HepG2 (cell line): ENCODE measurements at regions not wholly inside any gene's neighbourhood (a gene's known extent, or its start where the extent isn't known, plus 50 kb on each side); places are given as distances from the start of the nearest gene placed in this dataset.

Experiments used
- ATAC-seq: fragments of 200-7000 bp; cut with Tn5 transposase; 3 replicates; pipeline ENCODE4 v1.9.1; 2020; ENCODE audit warnings: mild to moderate bottlenecking, moderate library complexity
- BruUV-seq: library from RNA; stranded (reverse); fragments of 400-500 nt; replicated peaks from 2 replicates; lab custom pipeline; 2021; lab: Mats Ljungman, UMichigan
- CTCF ChIA-PET: fragments of 300-600 bp; formaldehyde crosslinking; extraction: SDS; loops from one replicate; lab custom pipeline; 2021; ENCODE audit warnings: low total read pairs, inconsistent platforms, low intra/inter-chr PET ratio; lab: Yijun Ruan, JAX
- POLR2A ChIA-PET: fragments of 350-600 bp; sonication (Branson Sonifier 250); formaldehyde crosslinking; loops from one replicate; lab custom pipeline; 2020; ENCODE audit warnings: antibody characterized with exemption, inconsistent platforms; lab: Yijun Ruan, JAX
- DNase-seq: peaks from one replicate; pipeline ENCODE4 v3.0.0-alpha.2; 2015; ENCODE audit warnings: low spot score
- FAIRE-seq: peaks from 3 replicates; lab custom pipeline; 2011; peaks lifted over from hg19 to GRCh38; lab: Jason Lieb, UNC
- H2AFZ ChIP-seq: one replicate; pipeline ENCODE4 v1.6.1; 2011; ENCODE audit warnings: low read length, inconsistent platforms
- H3K27ac ChIP-seq: fragments of 300-600 bp; 3 replicates; pipeline ENCODE4 v1.8.0; 2011; ENCODE audit warnings: mixed run types, mild to moderate bottlenecking, mixed read lengths, low read length, inconsistent platforms; ENCODE audit not compliant: insufficient read depth; ENCODE audit errors: extremely low read length
- H3K27me3 ChIP-seq, 2 experiments: fragments of 200-600 bp in 1 of 2; 2 replicates in 1 of 2; 3 replicates in 1 of 2; pipeline versions ENCODE4 v1.6.0 to v1.8.0; 2011; ENCODE audit warnings: low read length in 2 of 2, mild to moderate bottlenecking in 2 of 2, moderate library complexity in 2 of 2, inconsistent platforms in 1 of 2; ENCODE audit not compliant: insufficient read depth in 2 of 2, control insufficient read depth in 1 of 2
- H3K36me3 ChIP-seq, 2 experiments: fragments of 200-600 bp in 1 of 2; replicated peaks in 1 of 2; 2 replicates in 1 of 2; 3 replicates in 1 of 2; pipeline versions ENCODE4 v1.5.1 to v1.8.0; 2011; ENCODE audit warnings: low read length in 2 of 2, inconsistent platforms in 1 of 2; ENCODE audit not compliant: insufficient read depth in 2 of 2, control insufficient read depth in 1 of 2
- H3K4me1 ChIP-seq: 2 replicates; pipeline ENCODE4 v1.5.1; 2012; ENCODE audit warnings: low read length, inconsistent platforms; ENCODE audit not compliant: insufficient read depth
- H3K4me2 ChIP-seq: 2 replicates; pipeline ENCODE4 v1.6.0; 2011; ENCODE audit warnings: low read depth, low read length, inconsistent platforms
- H3K4me3 ChIP-seq, 3 experiments: fragments of 200-600 bp in 1 of 3; sonication (generic), shearing (Covaris generic) in 1 of 3; replicated peaks in 1 of 3; 2 replicates each; pipeline ENCODE4 v1.5.1; 2011 to 2016; ENCODE audit warnings: low read length in 3 of 3, inconsistent platforms in 2 of 3, low read depth in 2 of 3, mild to moderate bottlenecking in 2 of 3, control low read depth in 1 of 3, mixed read lengths in 1 of 3; ENCODE audit not compliant: insufficient read depth in 1 of 3
- H3K79me2 ChIP-seq: one replicate; pipeline ENCODE4 v1.6.1; 2011; ENCODE audit warnings: low read length, inconsistent platforms; ENCODE audit not compliant: insufficient read depth
- H3K9ac ChIP-seq: 2 replicates; pipeline ENCODE4 v1.6.0; 2011; ENCODE audit warnings: mild to moderate bottlenecking, low read depth, low read length, inconsistent platforms; ENCODE audit not compliant: insufficient read depth
- H3K9me3 ChIP-seq: 2 replicates; pipeline ENCODE4 v1.5.1; 2012; ENCODE audit warnings: mild to moderate bottlenecking, low read length
- H4K20me1 ChIP-seq: 2 replicates; pipeline ENCODE4 v1.6.0; 2011; ENCODE audit warnings: inconsistent platforms, mild to moderate bottlenecking, low read length, moderate library complexity; ENCODE audit not compliant: insufficient read depth
- AGO2 ChIP-seq: fragments of 200-400 bp; formaldehyde crosslinking; optimal IDR thresholded peaks from 2 replicates; pipeline ENCODE3; 2017; ENCODE audit warnings: mild to moderate bottlenecking, low read depth, low read length, moderate library complexity
- CTCF ChIP-seq: sonication (generic); formaldehyde crosslinking; IDR thresholded peaks from 2 replicates; pipeline ENCODE4 v1.5.0; 2020; ENCODE audit warnings: mild to moderate bottlenecking, missing genetic modification reagents, moderate library complexity
- IKZF4 ChIP-seq: sonication (generic); formaldehyde crosslinking; IDR thresholded peaks from 2 replicates; pipeline ENCODE4 v1.5.1; 2020; ENCODE audit warnings: borderline replicate concordance, mild to moderate bottlenecking, low read depth, missing genetic modification reagents; ENCODE audit errors: not compliant biosample characterization
- KDM6A ChIP-seq: IDR thresholded peaks from 2 replicates; pipeline ENCODE4 v1.6.1; 2016; ENCODE audit warnings: low read depth
- MEF2D ChIP-seq: sonication (generic); formaldehyde crosslinking; IDR thresholded peaks from 2 replicates; pipeline ENCODE4 v1.5.1; 2020; ENCODE audit warnings: mild to moderate bottlenecking, missing genetic modification reagents
- MLLT10 ChIP-seq: sonication (generic); formaldehyde crosslinking; IDR thresholded peaks from 2 replicates; pipeline ENCODE4 v1.4.0; 2020; ENCODE audit warnings: missing genetic modification reagents
- PAWR ChIP-seq: sonication (generic); formaldehyde crosslinking; IDR thresholded peaks from 2 replicates; pipeline ENCODE4 v1.4.0; 2020; ENCODE audit warnings: missing genetic modification reagents, mild to moderate bottlenecking, borderline replicate concordance
- RAD21 ChIP-seq: fragments of 450-650 bp; formaldehyde crosslinking; IDR thresholded peaks from 2 replicates; pipeline ENCODE4 v1.5.0; 2020; ENCODE audit warnings: mild to moderate bottlenecking
- SMC3 ChIP-seq: IDR thresholded peaks from 2 replicates; pipeline ENCODE4 v1.6.1; 2011; ENCODE audit warnings: low read length, improper control_type of control experiment
- STAG1 ChIP-seq: sonication (generic); formaldehyde crosslinking; IDR thresholded peaks from 2 replicates; pipeline ENCODE4 v1.4.0; 2020; ENCODE audit warnings: missing genetic modification reagents
- STAT6 ChIP-seq: sonication (generic); formaldehyde crosslinking; IDR thresholded peaks from 2 replicates; pipeline ENCODE4 v1.4.0; 2020; ENCODE audit warnings: missing genetic modification reagents, mild to moderate bottlenecking, borderline replicate concordance
- TOE1 ChIP-seq: sonication (generic); formaldehyde crosslinking; IDR thresholded peaks from 2 replicates; pipeline ENCODE4 v1.4.0; 2020; ENCODE audit warnings: mild to moderate bottlenecking, missing genetic modification reagents
- XRCC5 ChIP-seq: fragments of 200-400 bp; formaldehyde crosslinking; optimal IDR thresholded peaks from 2 replicates; pipeline ENCODE3; 2017; ENCODE audit warnings: mild to moderate bottlenecking, low read length
- WGBS: methylation state at CpG from one replicate; pipeline ENCODE4 v1.1.6; 2017; ENCODE audit warnings: low lambda C conversion rate; 5-methylcytosine and 5-hydroxymethylcytosine counted together
- in situ Hi-C: cut with HindIII; loops from 2 replicates; pipeline ENCODE4 v1.10.0; 2017; ENCODE audit warnings: low pct_unique_long_range_greater_than_20kb; ENCODE audit not compliant: extremely low pct_ligation_motif_present
- intact Hi-C: fragments of 100-400 bp; cut with micrococcal nuclease; formaldehyde crosslinking; loops from one replicate; pipeline ENCODE4 v1.10.0; 2022; ENCODE audit not compliant: unreplicated experiment

GRCh38 chr12:91813701-91814100 is 331.9 kb downstream of the BTG1 start (continued):
- TF ChIP-seq STAT6 (CRISPR knock-in tag) (no peak), MLLT10 (CRISPR knock-in tag) (no peak), XRCC5 (no peak), IKZF4 (CRISPR knock-in tag) (no peak), MEF2D (no peak), PAWR (CRISPR knock-in tag) (no peak)

GRCh38 chr12:91811481-91812287 is 334.0 kb downstream of the BTG1 start:
- FAIRE-seq: peak; percentile 63
- WGBS: 21% methylated on average over 5 of the region's 5 CpGs
- in situ Hi-C loops: loop anchor here (10.0 kb wide), 2 partner anchors 333 to 763 kb away; partner anchors contain the start of gene BTG1
- TF ChIP-seq AGO2: no peak
- TF ChIP-seq SMC3: peak; percentile 87
- TF ChIP-seq KDM6A (CRISPR knock-in tag): no peak
- 0 out of 2 replicates have a peak, but pooled peaks have one; percentile 34 for TF ChIP-seq RAD21 (CRISPR knock-in tag)
- no peak for TF ChIP-seq TOE1 (CRISPR knock-in tag)
- peak; percentile 73 for TF ChIP-seq STAG1 (CRISPR knock-in tag)
- peak; percentile 64 for TF ChIP-seq CTCF

More at GRCh38 chr12:91811481-91812287, 334.0 kb downstream of the BTG1 start:
- H3K27me3 ChIP-seq: no peaks in the 10 kb centered on the region
- H2AFZ ChIP-seq: no peak overlapping the region
- DNase-seq (peak; percentile 42), ATAC-seq (peak; percentile 58)
- ChIA-PET POLR2A (interaction anchor here (0.7 kb wide), 1 partner anchor 332 kb away, joined by 4 read pairs; no protein-coding TSS in a partner anchor), CTCF (interaction anchor here (3.1 kb wide), 1 partner anchor 758 kb away, joined by 21 read pairs; no protein-coding TSS in a partner anchor)
- intact Hi-C loops: loop anchor here (1.0 kb wide), 4 partner anchors 333 to 759 kb away; no protein-coding TSS in a partner anchor
- BruUV-seq: no TSS peak
- H3K4me1 ChIP-seq: no peaks in the 10 kb centered on the region
- no peaks in the 10 kb centered on the region for H3K79me2 ChIP-seq
- no peak overlapping the region for H3K9ac ChIP-seq
- H3K27ac ChIP-seq: no peak overlapping the region
- H3K36me3 ChIP-seq: no peaks in the 10 kb centered on the region
- no peaks in the 10 kb centered on the region for H4K20me1 ChIP-seq
- no peaks in the 10 kb centered on the region for H3K9me3 ChIP-seq
- H3K4me3 ChIP-seq: no peak overlapping the region
- no peak overlapping the region for H3K4me2 ChIP-seq
